NCI-H1417 (cell line): ENCODE measurements at regions not wholly inside any gene's neighbourhood (a gene's known extent, or its start where the extent isn't known, plus 50 kb on each side); places are given as distances from the start of the nearest gene placed in this dataset.

Source experiments
- DNase-seq, 3 experiments: peaks; one replicate each; lab custom pipeline; 2025; lab: John Stamatoyannopoulos, UW

DNA sequence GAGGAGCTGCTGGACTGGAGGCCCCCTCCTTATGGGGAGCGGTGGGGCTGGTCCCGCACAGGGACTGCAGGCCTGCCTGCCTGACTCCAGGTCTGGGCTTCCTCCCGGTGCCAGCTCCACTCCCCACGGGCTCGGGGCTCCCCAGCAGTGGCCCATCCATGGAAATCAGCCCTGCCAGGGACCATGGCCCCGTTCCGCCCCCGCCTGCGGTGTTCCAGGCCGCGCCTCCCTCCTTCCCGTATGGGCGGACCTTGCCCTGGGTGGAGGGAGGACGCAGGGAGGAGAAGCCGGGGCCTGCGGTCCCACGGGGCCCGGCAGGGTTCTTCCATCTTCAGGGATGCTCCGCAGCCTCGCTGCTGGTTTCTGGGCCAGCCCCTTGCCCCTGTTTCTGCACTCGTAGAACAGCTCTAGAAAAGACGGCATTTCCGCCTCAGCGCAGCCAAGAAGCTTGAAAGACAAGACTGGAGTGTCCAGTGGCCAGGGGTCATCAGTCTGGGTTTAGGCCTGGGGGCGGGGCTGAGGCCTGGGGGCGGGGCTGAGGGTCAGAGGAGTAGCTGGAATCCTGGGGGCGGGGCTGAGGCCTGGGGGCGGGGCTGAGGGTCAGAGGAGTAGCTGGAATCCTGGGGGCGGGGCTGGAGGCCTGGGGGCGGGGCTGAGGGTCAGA, 1330.6 kb downstream of the BRD1 start:
- DNase-seq: no peak

DNA sequence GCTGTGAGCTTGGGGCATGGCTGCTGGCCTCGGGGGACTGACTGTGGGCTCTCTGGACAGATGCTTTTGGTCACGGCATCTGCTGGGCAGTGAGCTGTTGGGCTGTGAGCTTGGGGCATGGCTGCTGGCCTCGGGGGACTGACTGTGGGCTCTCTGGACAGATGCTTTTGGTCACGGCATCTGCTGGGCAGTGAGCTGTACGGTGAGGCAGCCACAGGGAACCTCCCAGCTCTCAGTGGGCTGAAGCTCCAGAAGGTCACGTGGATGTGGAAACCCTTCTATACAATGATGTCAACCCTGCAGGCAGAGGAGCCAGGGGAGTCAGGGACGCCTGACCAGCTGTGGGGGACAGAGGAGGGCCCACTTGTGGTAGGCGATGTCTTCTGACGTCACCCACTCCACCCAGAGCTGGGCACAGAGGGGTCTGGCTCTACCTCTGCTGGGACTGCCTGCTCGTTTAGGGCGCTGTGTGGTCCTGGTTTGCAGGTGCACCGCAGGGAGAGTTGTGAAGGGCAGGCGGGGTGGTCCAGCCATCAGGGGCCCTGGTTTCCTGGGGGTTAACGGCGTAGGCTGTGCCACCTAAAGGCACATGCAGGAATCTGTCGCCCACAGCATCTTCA, 1331.3 kb downstream of the BRD1 start:
- no peak for DNase-seq

DNA sequence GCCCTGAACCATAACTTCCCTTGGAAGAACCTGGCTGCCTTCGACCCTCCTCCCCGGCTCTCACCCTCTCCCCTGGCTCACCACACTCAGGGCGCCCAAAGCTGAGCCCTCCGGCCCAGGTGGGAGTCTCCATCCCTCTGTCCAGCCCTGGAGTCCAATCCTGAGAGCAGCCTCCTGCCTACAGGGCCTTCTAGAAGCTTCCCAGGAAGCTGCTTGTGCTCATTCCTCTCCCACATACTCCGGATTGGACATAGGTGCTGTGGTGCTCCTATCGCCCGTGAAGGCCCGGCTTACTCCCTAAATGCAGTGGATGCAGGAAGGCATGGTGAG, 1332.0 kb downstream of the BRD1 start:
- DNase-seq: no peak

DNA sequence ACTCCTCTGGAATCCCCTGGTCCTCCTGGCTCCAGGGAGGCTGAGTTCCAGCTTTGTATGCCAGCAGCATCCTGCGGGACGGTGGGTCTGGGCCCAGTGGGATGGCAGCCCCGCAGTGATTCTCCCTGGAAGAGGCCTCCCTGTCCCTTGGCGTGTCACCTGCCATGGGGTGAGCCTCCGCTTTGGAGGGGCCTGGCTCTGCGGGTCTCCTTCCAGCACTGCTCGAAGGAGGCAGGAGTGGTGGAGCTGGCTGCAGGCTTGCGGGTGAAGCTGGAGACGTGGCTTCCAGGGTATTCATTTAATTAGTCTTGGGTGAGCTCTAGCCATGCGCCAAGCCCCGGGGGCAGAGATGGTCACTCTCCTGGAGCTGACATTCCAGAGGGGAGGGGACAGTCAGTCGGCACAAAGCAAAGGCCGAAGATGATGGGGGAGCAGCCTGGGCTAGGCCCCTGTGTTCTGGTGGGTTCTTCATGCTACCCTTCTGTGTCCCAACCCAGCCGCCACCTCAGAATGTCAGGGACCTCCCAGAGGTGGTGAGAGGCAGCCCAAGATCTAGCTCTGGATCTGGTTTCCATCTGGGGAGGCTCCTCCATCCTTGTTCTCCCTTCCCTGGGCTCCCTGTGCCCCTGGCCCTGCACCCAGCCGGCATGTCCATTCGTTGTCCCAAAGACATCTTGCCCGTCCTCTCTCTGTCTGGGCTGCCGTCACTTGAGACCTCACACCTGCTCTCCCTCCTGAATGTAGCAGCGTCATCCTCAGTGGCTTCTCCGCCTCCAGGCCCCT, 1332.5 kb downstream of the BRD1 start:
- DNase-seq: no peak

DNA sequence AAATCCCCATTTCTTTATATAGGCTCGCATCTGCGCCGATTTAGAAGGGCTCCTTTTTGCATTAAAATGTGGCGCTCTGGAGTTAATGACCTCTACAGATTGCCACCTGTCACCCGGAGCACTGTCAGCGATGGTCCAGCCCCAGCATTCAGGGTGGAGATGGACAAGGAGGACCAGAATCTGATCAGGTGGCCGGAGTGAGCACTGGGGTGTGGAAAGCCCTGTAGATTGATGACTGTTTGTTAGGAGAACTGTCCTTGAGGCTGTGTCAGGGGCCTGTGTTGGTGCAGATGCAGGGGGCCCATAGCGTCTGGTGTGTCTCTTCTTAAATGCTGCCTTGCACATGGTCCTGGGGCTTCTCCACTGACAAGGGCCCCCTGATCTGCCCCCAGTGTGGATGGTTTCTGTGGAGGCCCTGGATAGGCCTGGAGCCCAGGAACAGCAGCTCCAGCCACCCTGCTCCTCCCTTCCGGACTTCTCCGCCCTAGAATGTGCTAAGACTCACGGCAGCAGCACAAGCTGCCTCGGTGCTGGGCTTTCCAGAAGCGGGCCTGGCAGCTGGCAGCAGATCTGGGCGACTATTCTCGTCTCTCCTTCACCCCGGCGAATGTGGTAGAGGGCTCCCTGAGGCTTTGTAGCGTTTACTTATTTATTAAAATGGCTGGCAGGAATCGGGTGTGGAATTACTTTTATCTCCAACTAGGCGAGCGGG, 1333.3 kb downstream of the BRD1 start:
- DNase-seq: no peak

DNA sequence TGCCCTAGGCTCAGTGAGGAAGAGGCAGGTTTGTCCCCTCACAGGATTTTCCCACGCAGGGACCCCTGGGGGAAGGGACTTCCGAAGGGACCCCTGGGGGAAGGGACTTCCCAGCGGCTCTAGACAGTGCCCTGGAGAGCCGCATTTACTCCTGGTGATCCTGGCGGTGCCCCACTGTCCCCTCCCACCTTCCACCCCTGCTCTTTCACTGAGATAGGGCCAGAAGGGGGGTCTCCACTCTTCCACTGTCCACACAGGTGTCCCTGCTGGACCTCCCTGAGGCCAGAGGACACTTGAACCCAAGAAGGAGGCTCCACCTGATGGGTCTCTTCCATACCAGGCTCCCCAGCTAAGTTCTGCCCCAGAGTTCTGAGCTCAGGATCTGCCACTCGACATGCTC, 1333.9 kb downstream of the BRD1 start:
- no peak for DNase-seq

DNA sequence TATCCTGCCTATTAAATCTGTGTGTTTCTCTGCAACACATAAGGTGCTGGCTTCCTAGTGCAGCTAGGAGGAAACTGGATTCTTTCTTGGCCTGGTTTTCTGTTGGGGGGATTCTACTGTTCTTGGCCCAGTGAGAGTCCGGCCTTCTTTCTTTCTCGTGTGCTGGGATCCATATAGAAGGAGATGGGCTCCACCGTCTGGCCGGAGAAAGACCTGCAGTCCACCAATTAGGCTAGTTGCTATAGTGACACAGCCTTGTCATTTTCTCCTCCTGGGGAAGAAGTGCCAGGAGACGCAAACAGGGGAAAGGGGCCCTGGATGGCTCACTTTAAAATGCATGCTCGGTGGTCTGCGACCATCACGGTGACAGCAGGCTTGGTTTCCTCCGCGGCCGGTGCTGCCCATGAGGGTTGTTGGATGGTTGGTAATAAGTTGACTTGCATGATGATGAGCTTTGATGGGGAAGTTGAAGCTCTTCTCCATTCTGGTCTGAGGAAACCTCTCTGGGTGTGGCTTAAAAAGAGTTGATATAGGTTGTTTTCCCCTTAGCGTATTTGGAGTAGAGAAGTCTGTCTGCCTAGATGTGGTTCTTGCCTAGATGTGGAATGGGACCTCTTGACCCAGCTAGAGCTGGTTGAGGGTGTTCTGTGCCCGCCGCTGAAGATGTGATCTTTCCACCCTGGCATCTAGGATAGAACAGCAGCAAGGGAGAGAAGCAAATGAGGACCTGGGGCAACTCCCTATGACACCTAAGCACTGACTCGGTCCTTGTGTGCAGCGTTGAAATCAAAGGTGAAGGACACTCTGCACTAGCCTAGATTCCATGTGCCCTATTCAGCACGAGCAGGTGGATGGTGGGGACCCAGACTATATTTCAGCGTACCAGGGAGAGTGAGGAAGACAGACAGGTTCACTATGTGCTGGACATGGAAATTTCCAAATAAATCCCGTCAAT, 1335.0 kb downstream of the BRD1 start:
- DNase-seq: peak; percentile 22 to 77 (median 36)

DNA sequence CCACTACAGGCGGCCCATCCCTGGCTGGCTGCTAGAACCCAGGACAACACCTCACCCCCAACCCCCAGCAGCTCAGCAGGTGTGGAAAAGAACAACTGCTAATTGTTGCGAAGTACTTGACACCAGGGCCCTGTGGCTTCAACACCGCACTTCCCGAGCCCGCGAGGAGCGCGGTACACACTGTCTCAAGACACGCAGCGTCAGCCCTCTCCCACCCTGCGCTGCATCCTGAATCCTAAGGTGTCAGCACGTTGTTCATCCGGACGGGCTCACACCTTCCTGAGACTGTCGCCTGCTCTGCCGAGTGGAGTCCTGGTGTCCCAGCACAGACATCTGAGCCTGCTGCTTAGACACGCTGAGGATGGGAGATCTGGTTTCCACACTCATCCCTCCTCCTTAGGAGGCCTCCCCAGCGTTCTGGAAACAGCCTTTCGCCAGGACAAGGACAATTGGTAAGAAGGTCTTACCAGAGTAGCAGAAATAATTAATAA, 1336.2 kb downstream of the BRD1 start:
- DNase-seq: peak in 1 of 3 experiments; percentile 2

DNA sequence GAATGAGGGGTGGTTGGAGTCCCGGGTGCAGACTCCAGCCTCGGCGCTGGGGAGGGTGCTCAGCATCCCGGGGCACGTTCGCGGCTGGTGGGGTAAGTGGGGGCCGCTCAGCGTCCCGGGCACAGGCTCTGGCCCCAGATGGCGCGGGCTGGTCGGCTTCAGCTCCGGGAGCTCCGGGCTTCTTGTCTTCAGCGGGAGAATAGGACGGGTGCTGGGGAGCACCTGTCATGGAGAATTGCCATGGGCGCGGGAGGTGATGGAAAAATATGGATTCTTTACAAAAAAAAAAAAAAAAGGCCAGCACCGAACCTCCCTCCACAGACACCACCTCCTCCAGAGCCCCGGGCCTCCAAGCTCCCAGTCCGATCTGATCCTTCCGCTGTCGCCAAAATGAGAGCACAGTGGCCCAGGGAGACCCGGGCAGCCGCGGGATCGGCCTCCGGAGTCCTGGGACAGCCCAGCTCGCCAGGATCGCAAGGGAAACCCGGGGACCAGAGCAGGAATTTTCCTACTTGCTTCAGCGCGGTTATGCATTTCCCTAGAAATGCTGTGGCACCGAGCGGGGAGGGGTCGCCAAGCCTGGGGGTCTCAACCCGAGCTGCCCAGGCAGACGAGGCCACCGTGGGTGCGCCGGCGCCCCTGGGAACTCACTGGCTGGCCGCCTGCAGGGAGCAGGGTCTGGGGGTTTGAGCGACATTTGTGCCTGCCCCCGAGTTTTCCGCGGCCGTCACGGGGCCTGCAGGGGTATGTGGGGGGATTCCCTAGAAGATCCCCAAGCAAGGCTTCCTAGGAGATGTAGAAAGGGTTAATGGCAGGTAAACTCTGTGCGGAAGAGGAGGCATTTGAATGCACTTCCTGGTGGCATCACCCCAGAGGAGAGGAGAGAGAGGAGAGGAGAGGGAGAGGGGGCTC, 1336.9 kb downstream of the BRD1 start:
- DNase-seq: peak in 1 of 3 experiments; percentile 2

DNA sequence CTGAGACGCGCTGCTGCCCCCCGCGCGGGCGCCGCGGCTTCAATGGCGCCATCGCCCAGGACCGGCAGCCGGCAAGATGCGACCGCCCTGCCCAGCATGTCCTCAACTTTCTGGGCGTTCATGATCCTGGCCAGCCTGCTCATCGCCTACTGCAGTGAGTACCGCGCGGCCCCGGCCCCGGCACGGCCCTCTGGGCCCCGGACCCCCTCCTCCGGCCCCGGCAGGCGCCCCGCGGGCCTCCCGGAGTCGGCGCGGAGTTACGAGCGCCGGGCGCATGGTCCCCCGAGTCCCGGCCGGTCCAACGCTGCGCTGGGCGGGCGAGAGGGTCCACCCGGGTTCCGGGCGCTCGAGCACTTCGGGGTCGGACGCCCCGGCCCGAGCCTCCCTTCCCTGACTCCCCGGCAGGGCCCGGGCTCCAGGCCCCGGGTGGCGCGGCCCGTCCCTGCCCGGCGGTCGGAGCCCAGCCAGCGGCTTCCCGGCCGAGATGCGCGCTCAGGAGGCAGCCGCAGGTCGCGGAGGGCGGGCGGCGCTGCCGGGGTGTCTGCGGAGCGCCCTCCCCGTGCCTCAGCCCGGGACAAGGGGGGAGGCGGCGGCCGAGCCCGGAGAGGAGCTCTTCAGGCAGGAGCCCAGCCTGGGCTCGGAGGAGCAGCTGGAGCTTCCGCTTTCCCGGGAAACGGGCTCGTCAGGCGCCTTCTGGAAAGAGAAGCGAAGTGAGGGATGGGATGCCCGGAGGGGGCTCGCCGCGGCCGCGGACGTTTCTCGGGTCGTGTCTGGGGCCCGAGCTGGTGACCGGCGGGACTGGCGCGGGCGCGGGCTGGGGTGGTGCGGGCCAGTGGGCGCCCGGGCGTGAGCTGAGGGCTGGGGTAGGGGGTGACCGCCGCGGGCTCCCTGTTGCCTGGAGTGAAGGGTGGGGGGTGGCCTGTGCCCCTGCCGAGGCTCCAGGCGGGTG, 1337.8 kb downstream of the BRD1 start:
- no peak for DNase-seq

DNA sequence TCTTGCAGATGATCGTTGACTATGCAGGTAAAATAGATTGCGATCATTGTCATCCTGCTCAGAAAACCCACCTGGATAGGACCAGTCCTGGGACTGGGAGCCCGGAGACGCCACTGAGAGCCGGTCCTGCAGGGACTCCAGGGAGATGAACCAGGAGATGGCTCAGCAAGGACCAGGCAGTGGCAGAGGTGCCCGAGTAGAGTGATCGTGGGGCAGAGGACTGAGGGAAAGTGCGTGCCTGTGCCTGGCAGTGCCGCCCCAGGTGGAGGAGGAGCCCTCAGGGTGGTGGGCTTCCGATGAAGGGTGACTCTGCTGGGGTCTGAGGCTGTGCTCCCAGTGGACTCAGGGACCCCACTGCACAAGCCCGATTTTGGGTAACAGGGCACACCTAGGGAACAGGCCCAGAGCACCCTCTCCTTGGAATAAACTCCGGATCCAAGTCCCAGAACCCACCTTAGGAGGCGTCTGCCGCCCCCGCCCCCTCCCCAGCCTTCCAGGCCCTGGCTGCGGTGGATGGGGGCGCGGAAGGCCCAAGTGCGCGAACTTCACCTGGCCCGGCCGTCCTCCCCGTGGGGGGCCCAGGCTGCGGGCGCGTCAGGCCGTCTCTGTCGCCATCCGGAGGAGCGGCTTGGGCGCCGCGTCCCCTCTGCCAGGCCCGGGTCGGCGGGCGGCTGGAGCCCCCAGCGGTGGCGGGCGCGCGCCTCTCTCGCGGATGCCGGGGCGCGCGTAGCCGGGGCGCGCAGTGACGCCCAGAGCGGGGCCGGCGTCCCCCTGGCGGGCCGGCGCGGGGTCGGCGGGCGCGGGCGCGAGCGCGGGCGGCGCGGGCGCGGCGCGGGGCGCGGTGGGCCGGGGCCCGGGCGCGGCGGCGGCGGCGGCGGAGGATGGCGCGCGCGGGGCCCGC, 1338.8 kb downstream of the BRD1 start:
- DNase-seq: no peak

DNA sequence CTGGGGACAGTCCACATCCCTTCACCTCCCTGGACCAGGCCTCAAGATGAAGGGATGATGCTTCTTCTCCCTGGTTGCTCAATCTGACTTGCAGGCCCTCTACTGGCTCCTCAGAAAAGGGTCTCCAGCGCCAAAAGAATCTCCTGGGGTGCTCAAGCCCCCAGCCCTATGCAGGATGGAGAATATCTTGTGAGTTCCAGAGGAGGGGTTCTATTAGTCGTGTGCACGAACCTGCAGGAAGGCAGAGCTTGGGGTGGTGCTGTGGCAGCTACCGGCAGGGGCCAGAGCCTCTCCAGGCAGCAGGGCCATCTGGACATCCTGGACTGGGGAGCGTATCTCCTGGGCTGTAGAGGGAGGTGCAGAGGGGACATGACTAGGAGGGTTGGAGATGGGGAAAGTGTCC, 1339.5 kb downstream of the BRD1 start:
- no peak for DNase-seq

DNA sequence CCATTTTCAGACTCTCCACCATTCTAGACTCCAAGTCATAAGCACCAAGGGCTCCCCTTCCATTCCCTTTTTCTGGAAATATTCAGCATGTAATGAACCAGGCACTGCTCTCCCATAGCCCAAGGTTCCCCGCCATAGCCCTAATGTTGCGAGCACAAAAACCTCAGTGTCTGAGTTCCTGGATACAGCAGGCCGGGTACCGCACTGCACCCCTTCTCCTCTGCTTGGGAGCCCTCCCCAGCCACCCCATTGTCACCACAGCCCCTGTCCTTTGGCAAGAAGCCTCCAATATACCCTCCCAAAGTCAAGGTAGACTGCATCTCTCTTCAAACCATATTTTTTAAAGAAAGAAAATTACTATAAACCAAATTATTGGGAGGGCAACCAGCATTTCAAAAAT, 1341.1 kb downstream of the BRD1 start:
- DNase-seq: no peak

DNA sequence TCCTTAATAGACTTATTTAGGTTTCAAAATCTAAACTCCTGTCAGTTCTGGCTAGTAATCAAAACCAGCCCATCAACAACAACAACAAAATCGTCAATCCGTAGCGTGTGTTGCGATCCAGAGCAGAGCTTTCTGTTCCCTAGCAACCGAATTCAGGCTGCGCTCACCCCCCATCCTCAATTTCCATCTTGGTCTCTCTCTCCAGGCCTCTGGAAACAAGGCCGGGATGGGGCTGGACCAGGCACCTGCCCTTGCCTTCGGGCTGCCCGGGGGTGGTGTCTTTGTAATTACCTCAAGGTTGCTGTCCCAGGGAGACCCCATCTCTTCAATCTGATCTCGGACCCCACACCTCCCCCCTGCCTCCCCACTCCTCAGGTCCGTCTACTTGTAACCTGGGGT, 1341.5 kb downstream of the BRD1 start:
- no peak for DNase-seq

DNA sequence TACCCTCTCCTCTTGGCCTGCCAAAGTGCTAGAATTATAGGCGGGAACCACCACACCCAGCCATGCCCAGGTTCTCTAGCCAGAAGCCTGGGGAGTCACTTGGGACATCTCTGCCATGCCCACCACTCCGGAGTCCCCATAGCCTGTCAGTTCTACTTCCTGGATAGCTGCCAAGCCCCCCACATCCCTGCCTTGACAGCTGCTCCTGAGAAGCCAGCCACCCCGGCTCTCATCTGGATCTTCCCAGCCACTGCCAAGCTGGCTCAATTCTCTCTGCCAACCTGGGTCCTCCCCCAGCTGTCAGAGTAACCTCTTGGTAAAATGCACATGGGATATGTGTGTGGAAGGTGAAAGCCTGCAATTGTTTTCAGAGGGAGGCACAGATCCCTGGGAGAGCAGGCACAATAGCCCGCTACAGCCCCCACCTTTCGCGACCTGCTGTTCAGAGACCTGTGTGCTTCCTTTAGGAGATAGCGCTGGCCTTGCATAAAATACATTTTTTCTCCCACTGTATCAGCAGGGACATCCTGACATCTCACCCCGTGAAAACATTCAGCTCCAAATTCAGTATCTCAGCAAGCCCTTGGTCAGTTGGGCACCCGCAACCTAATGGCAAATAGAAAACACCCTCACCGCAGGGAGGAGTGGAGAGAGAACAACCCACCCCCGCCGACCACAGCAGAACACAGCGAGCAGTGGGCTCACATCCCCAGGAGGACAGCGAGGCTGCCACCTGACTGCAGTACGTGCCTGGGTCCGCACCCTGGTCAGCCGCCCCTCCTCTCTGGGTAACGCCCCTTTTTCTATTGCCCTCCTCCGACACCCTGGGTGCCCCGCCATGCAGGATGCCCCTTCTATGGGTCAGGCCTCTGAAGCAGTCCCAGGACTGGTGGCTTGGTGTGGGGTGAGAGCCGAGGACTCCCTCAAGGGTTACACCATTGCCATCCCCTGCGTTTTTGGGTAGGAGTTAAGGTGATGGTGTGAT, 1342.2 kb downstream of the BRD1 start:
- no peak for DNase-seq

DNA sequence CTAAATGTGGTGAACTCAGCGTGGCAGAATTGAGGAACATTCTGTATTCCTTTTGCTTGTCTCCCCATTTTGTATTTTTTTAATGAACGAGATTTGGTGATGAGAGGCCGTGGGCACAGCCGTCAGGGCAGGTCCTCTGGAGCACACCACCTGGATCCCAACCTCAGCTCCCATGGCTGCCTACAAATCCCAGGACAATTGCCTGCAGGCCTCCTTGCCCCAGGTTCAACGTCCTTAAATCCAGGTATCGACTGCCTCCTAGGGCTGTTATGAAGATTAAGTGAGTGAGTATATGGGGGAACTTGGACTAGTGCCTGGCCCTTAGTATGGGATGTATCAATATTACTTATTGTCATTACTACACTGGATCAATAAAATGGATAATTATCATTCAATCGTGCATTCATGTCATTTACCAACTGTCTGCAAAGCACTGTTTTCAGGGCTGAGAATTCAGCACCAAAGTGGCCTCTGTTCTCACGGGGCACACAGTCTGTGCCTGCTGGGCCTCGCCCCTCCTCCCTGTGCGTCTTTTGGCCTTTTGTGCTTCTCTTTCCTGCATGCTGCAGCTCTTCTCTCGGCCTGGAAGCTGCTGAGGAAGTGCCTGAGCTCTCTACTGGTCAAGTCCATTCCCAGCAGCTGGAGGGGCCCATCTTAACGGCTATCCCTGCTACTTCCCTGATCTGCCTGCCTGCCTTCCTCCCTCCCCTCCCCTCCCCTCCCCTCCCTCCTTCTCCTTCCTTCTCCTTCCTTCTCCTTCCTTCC, 1343.7 kb downstream of the BRD1 start:
- DNase-seq: no peak
